Liver (tissue), 8 donors: ENCODE measurements at regions not wholly inside any gene's neighbourhood (a gene's known extent, or its start where the extent isn't known, plus 50 kb on each side); places are given as distances from the start of the nearest gene placed in this dataset.

Experiments
- DNase-seq: peaks from one replicate; pipeline ENCODE4 v3.0.0-alpha.2; 2017; ENCODE audit warnings: low spot score
- H3K27ac ChIP-seq, 2 donors: one replicate each; pipeline ENCODE4 v1.7.0; 2013; ENCODE audit warnings: inconsistent platforms in 2 of 2, low read length in 2 of 2, control low read depth in 1 of 2, low read depth in 1 of 2, mild to moderate bottlenecking in 1 of 2
- H3K27me3 ChIP-seq, 4 donors: one replicate each; pipeline versions ENCODE4 v1.6.1 to v1.7.0; 2013; ENCODE audit warnings: low read length in 3 of 4, inconsistent platforms in 1 of 4, mild to moderate bottlenecking in 1 of 4, moderate library complexity in 1 of 4; ENCODE audit not compliant: control insufficient read depth in 4 of 4, insufficient read depth in 4 of 4
- H3K36me3 ChIP-seq, 4 donors: one replicate each; pipeline versions ENCODE4 v1.6.1 to v1.7.0; 2013; ENCODE audit warnings: low read length in 3 of 4, mild to moderate bottlenecking in 3 of 4, low read depth in 1 of 4, moderate library complexity in 1 of 4; ENCODE audit not compliant: control insufficient read depth in 4 of 4, insufficient read depth in 3 of 4
- H3K4me1 ChIP-seq, 4 donors: one replicate each; pipeline versions ENCODE4 v1.6.1 to v1.7.0; 2013; ENCODE audit warnings: low read length in 3 of 4, mild to moderate bottlenecking in 3 of 4, moderate library complexity in 1 of 4; ENCODE audit not compliant: control insufficient read depth in 4 of 4, insufficient read depth in 4 of 4
- H3K4me3 ChIP-seq, 3 donors: one replicate each; pipeline versions ENCODE4 v1.6.1 to v1.7.0; 2013; ENCODE audit warnings: low read length in 3 of 3, control low read depth in 1 of 3, low read depth in 1 of 3, mild to moderate bottlenecking in 1 of 3
- H3K9ac ChIP-seq, 2 donors: one replicate each; pipeline ENCODE4 v1.7.0; 2013; ENCODE audit warnings: low read length in 2 of 2, mild to moderate bottlenecking in 2 of 2, moderate library complexity in 2 of 2, control low read depth in 1 of 2, low read depth in 1 of 2
- H3K9me3 ChIP-seq, 4 donors: one replicate each; pipeline versions ENCODE4 v1.6.1 to v1.7.0; 2013; ENCODE audit warnings: low read length in 3 of 4; ENCODE audit not compliant: control insufficient read depth in 4 of 4
- ATF3 ChIP-seq: IDR thresholded peaks from 2 replicates; pipeline ENCODE4 v1.6.1; 2016; ENCODE audit warnings: antibody characterized with exemption
- EGR1 ChIP-seq, 2 donors: IDR thresholded peaks; 2 replicates each; pipeline ENCODE4 v1.6.1; 2016 to 2018; ENCODE audit warnings: antibody characterized with exemption in 2 of 2, low read depth in 2 of 2
- FOXA1 ChIP-seq: IDR thresholded peaks from 2 replicates; pipeline ENCODE4 v1.6.1; 2016; ENCODE audit warnings: antibody characterized with exemption
- FOXA2 ChIP-seq: IDR thresholded peaks from 2 replicates; pipeline ENCODE4 v1.6.1; 2016; ENCODE audit warnings: antibody characterized with exemption
- GABPA ChIP-seq, 2 donors: IDR thresholded peaks in 1 of 2; conservative IDR thresholded peaks in 1 of 2; 2 replicates each; pipeline ENCODE4 v1.6.1; 2016; ENCODE audit warnings: antibody characterized with exemption in 2 of 2, mild to moderate bottlenecking in 1 of 2, moderate library complexity in 1 of 2
- HNF4A ChIP-seq, 2 donors: conservative IDR thresholded peaks; 2 replicates each; pipeline ENCODE4 v1.6.1; 2016; ENCODE audit warnings: antibody characterized with exemption in 2 of 2, mild to moderate bottlenecking in 2 of 2
- HNF4G ChIP-seq: IDR thresholded peaks from 2 replicates; pipeline ENCODE4 v1.6.1; 2016; ENCODE audit warnings: antibody characterized with exemption
- JUND ChIP-seq, 2 donors: IDR thresholded peaks; 2 replicates each; pipeline ENCODE4 v1.6.1; 2016; ENCODE audit warnings: antibody characterized with exemption in 2 of 2
- RAD21 ChIP-seq, 2 donors: IDR thresholded peaks; 2 replicates each; pipeline ENCODE4 v1.6.1; 2016; ENCODE audit warnings: antibody characterized with exemption in 2 of 2, mild to moderate bottlenecking in 2 of 2
- SP1 ChIP-seq: IDR thresholded peaks from 2 replicates; pipeline ENCODE4 v1.6.1; 2018; ENCODE audit warnings: antibody characterized with exemption, mild to moderate bottlenecking
- TAF1 ChIP-seq: conservative IDR thresholded peaks from 2 replicates; pipeline ENCODE4 v1.6.1; 2016; ENCODE audit warnings: antibody characterized with exemption, mild to moderate bottlenecking
- YY1 ChIP-seq: IDR thresholded peaks from 2 replicates; pipeline ENCODE4 v1.6.1; 2016; ENCODE audit warnings: antibody characterized with exemption, mild to moderate bottlenecking
- WGBS: extraction: QIAGEN DNeasy Blood & Tissue Kit; methylation state at CpG from one replicate; pipeline ENCODE4 v1.1.7; 2013; 5-methylcytosine and 5-hydroxymethylcytosine counted together
- TF ChIP-seq, protein P1 (sequence below): fragments of 150-350 bp; IDR thresholded peaks from 2 replicates; pipeline ENCODE4 v1.5.1; 2017; ENCODE audit warnings: improper control_type of control experiment, low read depth, low read length; ENCODE audit not compliant: missing input control
- TF ChIP-seq, protein P2 (sequence below): IDR thresholded peaks from 2 replicates; pipeline ENCODE4 v1.6.1; 2016; ENCODE audit warnings: antibody characterized with exemption
- TF ChIP-seq, protein P3 (sequence below): IDR thresholded peaks from 2 replicates; pipeline ENCODE4 v1.6.1; 2016; ENCODE audit warnings: antibody characterized with exemption, mild to moderate bottlenecking
- donor health status: healthy.
- donor health status: healthy.
- donor health status: healthy.
- donor health status: healthy.
- donor health status: healthy.

GRCh38 chr3:164641071-164641470 is 437.2 kb downstream of the SI start:
- Histone ChIP-seq H3K9me3 (peaks cover 0 to 1% (median 0%) of the 10 kb centered on the region in 4 donors), H3K27me3 (no peaks in the 10 kb centered on the region), H3K4me3 (no peak overlapping the region), H3K4me1 (no peaks in the 10 kb centered on the region), H3K36me3 (no peaks in the 10 kb centered on the region), H3K9ac (no peak overlapping the region), H3K27ac (no peak overlapping the region)
- 93% methylated on average over 4 of the region's 4 CpGs for WGBS
- no peak for TF ChIP-seq HNF4A (conservative IDR thresholded peaks at IDR 0.05)
- no peak for DNase-seq

GRCh38 chr3:164640591-164640990 is 437.7 kb downstream of the SI start:
- TF ChIP-seq SP1 (no peak), EGR1 (IDR thresholded peaks at IDR 0.05; ENCODE audit: low read depth in 2 of 2) (no peak), HNF4G (no peak), FOXA1 (peak; percentile 84), RAD21 (IDR thresholded peaks at IDR 0.05) (no peak), FOXA2 (peak; percentile 91), GABPA (IDR thresholded peaks at IDR 0.05 in 1 of 2, conservative IDR thresholded peaks at IDR 0.05 in 1 of 2) (no peak), JUND (IDR thresholded peaks at IDR 0.05) (no peak)
- TF ChIP-seq, protein P1, sequence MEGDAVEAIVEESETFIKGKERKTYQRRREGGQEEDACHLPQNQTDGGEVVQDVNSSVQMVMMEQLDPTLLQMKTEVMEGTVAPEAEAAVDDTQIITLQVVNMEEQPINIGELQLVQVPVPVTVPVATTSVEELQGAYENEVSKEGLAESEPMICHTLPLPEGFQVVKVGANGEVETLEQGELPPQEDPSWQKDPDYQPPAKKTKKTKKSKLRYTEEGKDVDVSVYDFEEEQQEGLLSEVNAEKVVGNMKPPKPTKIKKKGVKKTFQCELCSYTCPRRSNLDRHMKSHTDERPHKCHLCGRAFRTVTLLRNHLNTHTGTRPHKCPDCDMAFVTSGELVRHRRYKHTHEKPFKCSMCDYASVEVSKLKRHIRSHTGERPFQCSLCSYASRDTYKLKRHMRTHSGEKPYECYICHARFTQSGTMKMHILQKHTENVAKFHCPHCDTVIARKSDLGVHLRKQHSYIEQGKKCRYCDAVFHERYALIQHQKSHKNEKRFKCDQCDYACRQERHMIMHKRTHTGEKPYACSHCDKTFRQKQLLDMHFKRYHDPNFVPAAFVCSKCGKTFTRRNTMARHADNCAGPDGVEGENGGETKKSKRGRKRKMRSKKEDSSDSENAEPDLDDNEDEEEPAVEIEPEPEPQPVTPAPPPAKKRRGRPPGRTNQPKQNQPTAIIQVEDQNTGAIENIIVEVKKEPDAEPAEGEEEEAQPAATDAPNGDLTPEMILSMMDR, result no peak
- Histone ChIP-seq H3K27me3 (no peaks in the 10 kb centered on the region), H3K27ac (no peak overlapping the region), H3K36me3 (no peaks in the 10 kb centered on the region), H3K4me1 (no peaks in the 10 kb centered on the region), H3K4me3 (no peak overlapping the region), H3K9ac (no peak overlapping the region), H3K9me3 (peaks cover 0 to 1% (median 0%) of the 10 kb centered on the region in 4 donors)
- no peak for DNase-seq

- Histone ChIP-seq H3K9me3 (no peaks in the 10 kb centered on the region), H3K27ac (no peak overlapping the region), H3K9ac (no peak overlapping the region), H3K36me3 (no peaks in the 10 kb centered on the region), H3K27me3 (peaks cover 0 to 2% (median 0%) of the 10 kb centered on the region in 4 donors), H3K4me3 (no peak overlapping the region), H3K4me1 (no peaks in the 10 kb centered on the region)
- WGBS, result 83% methylated on average over 1 of the region's 1 CpG
- no peak for TF ChIP-seq GABPA (IDR thresholded peaks at IDR 0.05 in 1 of 2, conservative IDR thresholded peaks at IDR 0.05 in 1 of 2)
- TF ChIP-seq, protein P2, sequence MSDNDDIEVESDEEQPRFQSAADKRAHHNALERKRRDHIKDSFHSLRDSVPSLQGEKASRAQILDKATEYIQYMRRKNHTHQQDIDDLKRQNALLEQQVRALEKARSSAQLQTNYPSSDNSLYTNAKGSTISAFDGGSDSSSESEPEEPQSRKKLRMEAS, result no peak
- DNase-seq, result no peak
These were observed 457.3 kb downstream of the SI start for GRCh38 chr3:164620956-164621355.

- TF ChIP-seq, protein P3, sequence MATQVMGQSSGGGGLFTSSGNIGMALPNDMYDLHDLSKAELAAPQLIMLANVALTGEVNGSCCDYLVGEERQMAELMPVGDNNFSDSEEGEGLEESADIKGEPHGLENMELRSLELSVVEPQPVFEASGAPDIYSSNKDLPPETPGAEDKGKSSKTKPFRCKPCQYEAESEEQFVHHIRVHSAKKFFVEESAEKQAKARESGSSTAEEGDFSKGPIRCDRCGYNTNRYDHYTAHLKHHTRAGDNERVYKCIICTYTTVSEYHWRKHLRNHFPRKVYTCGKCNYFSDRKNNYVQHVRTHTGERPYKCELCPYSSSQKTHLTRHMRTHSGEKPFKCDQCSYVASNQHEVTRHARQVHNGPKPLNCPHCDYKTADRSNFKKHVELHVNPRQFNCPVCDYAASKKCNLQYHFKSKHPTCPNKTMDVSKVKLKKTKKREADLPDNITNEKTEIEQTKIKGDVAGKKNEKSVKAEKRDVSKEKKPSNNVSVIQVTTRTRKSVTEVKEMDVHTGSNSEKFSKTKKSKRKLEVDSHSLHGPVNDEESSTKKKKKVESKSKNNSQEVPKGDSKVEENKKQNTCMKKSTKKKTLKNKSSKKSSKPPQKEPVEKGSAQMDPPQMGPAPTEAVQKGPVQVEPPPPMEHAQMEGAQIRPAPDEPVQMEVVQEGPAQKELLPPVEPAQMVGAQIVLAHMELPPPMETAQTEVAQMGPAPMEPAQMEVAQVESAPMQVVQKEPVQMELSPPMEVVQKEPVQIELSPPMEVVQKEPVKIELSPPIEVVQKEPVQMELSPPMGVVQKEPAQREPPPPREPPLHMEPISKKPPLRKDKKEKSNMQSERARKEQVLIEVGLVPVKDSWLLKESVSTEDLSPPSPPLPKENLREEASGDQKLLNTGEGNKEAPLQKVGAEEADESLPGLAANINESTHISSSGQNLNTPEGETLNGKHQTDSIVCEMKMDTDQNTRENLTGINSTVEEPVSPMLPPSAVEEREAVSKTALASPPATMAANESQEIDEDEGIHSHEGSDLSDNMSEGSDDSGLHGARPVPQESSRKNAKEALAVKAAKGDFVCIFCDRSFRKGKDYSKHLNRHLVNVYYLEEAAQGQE, result no peak
- TF ChIP-seq YY1 (no peak), EGR1 (IDR thresholded peaks at IDR 0.05; ENCODE audit: low read depth in 2 of 2) (no peak), HNF4G (no peak), ATF3 (no peak), TAF1 (no peak)
- no peak overlapping the region for H3K9ac ChIP-seq
- H3K27ac ChIP-seq, result no peak overlapping the region
- no peaks in the 10 kb centered on the region for H3K4me1 ChIP-seq
- H3K4me3 ChIP-seq, result no peak overlapping the region
- no peak for DNase-seq
- H3K9me3 ChIP-seq, result no peaks in the 10 kb centered on the region
- no peaks in the 10 kb centered on the region for H3K36me3 ChIP-seq
- peaks cover 0 to 2% (median 0%) of the 10 kb centered on the region in 4 donors for H3K27me3 ChIP-seq
- WGBS, result 83% methylated on average over 4 of the region's 4 CpGs
These were observed 457.9 kb downstream of the SI start for GRCh38 chr3:164620423-164620822.
